ENCODE measurements at regions not wholly inside any gene's neighbourhood (a gene's known extent, or its start where the extent isn't known, plus 50 kb on each side); places are given as distances from the start of the nearest gene placed in this dataset.

GRCh38 chr1:232328486-232329102 lies 301.3 kb downstream of the SIPA1L2 start:
- TF ChIP-seq, protein P1, sequence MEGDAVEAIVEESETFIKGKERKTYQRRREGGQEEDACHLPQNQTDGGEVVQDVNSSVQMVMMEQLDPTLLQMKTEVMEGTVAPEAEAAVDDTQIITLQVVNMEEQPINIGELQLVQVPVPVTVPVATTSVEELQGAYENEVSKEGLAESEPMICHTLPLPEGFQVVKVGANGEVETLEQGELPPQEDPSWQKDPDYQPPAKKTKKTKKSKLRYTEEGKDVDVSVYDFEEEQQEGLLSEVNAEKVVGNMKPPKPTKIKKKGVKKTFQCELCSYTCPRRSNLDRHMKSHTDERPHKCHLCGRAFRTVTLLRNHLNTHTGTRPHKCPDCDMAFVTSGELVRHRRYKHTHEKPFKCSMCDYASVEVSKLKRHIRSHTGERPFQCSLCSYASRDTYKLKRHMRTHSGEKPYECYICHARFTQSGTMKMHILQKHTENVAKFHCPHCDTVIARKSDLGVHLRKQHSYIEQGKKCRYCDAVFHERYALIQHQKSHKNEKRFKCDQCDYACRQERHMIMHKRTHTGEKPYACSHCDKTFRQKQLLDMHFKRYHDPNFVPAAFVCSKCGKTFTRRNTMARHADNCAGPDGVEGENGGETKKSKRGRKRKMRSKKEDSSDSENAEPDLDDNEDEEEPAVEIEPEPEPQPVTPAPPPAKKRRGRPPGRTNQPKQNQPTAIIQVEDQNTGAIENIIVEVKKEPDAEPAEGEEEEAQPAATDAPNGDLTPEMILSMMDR (optimal IDR thresholded peaks at IDR 0.05 in 1 of 3, IDR thresholded peaks at IDR 0.05 in 1 of 3, conservative IDR thresholded peaks at IDR 0.05 in 1 of 3; ENCODE audit: extremely low read depth in 1 of 3, insufficient read depth in 2 of 3, low read length in 3 of 3) = no peak
- TF ChIP-seq EZH2 (IDR thresholded peaks at IDR 0.05; ENCODE audit: low read length) = no peak

Data from keratinocyte (primary cell).